Lower leg skin (tissue), 4 donors: ENCODE measurements at regions not wholly inside any gene's neighbourhood (a gene's known extent, or its start where the extent isn't known, plus 50 kb on each side); places are given as distances from the start of the nearest gene placed in this dataset.
A peak's percentile ranks its signal among the peaks of the same experiment; 100 is the strongest.

ENCODE experiments used
- DNase-seq, 2 donors: peaks; one replicate each; pipeline ENCODE4 v3.0.0-alpha.2; 2019; ENCODE audit warnings: low spot score in 2 of 2
- H3K4me3 ChIP-seq: fragments of 200-600 bp; sonication (generic); 2 replicates; pipeline ENCODE4 v1.5.1; 2017; ENCODE audit warnings: mild to moderate bottlenecking, low read depth; ENCODE audit not compliant: poor library complexity, severe bottlenecking
- CTCF ChIP-seq, 3 donors: fragments of 450-650 bp; IDR thresholded peaks; one replicate each; pipeline ENCODE4 v1.5.1; 2016; ENCODE audit warnings: antibody characterized with exemption in 3 of 3, mild to moderate bottlenecking in 3 of 3, moderate library complexity in 2 of 3
- POLR2A ChIP-seq, 2 donors: fragments of 450-650 bp; IDR thresholded peaks; one replicate each; pipeline ENCODE4 v1.6.1; 2016 to 2017; ENCODE audit warnings: antibody characterized with exemption in 2 of 2, mild to moderate bottlenecking in 1 of 2, moderate library complexity in 1 of 2
- WGBS, 2 donors: methylation state at CpG; one replicate each; pipeline ENCODE4 v1.1.5; 2018; 5-methylcytosine and 5-hydroxymethylcytosine counted together
- intact Hi-C: fragments of 100-400 bp; cut with DNase I; formaldehyde crosslinking; loops from one replicate; pipeline ENCODE4 v1.15.0; 2023; ENCODE audit warnings: low total_unique reads

GRCh38 chr20:47936612-47937011 is 151.3 kb upstream of the SULF2 start:
- H3K4me3 ChIP-seq = no peak overlapping the region
- TF ChIP-seq CTCF (IDR thresholded peaks at IDR 0.05) (no peak), POLR2A (IDR thresholded peaks at IDR 0.05) (no peak)
- DNase-seq = no peak
- 70 to 72% methylated on average over 6 of the region's 6 CpGs for WGBS, 2 donors
- intact Hi-C loops = no loop called here

GRCh38 chr20:47934761-47935160 is 149.5 kb upstream of the SULF2 start:
- intact Hi-C loops = no loop called here
- no peak for DNase-seq
- H3K4me3 ChIP-seq = no peak overlapping the region
- TF ChIP-seq POLR2A (IDR thresholded peaks at IDR 0.05) = no peak
- TF ChIP-seq CTCF (IDR thresholded peaks at IDR 0.05) = no peak
- WGBS, 2 donors = 79 to 83% methylated on average over 5 of the region's 5 CpGs

GRCh38 chr20:47931443-47931842 is 146.2 kb upstream of the SULF2 start:
- 89 to 91% methylated on average over 7 of the region's 7 CpGs for WGBS, 2 donors
- DNase-seq = no peak
- intact Hi-C loops = no loop called here
- TF ChIP-seq POLR2A (IDR thresholded peaks at IDR 0.05) (no peak), CTCF (IDR thresholded peaks at IDR 0.05) (no peak)
- no peak overlapping the region for H3K4me3 ChIP-seq

GRCh38 chr20:47931002-47931401 is 145.7 kb upstream of the SULF2 start:
- no peak overlapping the region for H3K4me3 ChIP-seq
- intact Hi-C loops = no loop called here
- TF ChIP-seq POLR2A (IDR thresholded peaks at IDR 0.05) = no peak
- TF ChIP-seq CTCF (IDR thresholded peaks at IDR 0.05) = no peak
- DNase-seq = no peak
- 90 to 94% methylated on average over 2 of the region's 2 CpGs for WGBS, 2 donors

- TF ChIP-seq CTCF (IDR thresholded peaks at IDR 0.05) = no peak
- no peak for TF ChIP-seq POLR2A (IDR thresholded peaks at IDR 0.05)
- WGBS, 2 donors = 38 to 39% methylated on average over 6 of the region's 6 CpGs
Observed at GRCh38 chr20:47929368-47930115, 144.3 kb upstream of the SULF2 start.

GRCh38 chr20:47927944-47928343 is 142.7 kb upstream of the SULF2 start:
- intact Hi-C loops = no loop called here
- no peak overlapping the region for H3K4me3 ChIP-seq
- TF ChIP-seq CTCF (IDR thresholded peaks at IDR 0.05) (no peak), POLR2A (IDR thresholded peaks at IDR 0.05) (no peak)
- DNase-seq = peak in 1 of 2 donors; percentile 37

More at GRCh38 chr20:47929368-47930115, 144.3 kb upstream of the SULF2 start:
- DNase-seq = no peak
- intact Hi-C loops = no loop called here
- no peak overlapping the region for H3K4me3 ChIP-seq
